ENCODE measurements at regions not wholly inside any gene's neighbourhood (a gene's known extent, or its start where the extent isn't known, plus 50 kb on each side); places are given as distances from the start of the nearest gene placed in this dataset.

GRCh38 chr4:112731715-112732114 lies 94.8 kb downstream of the LARP7 start:
- ATAC-seq (no peak), DNase-seq (no peak)
- Histone ChIP-seq H3K4me3 (no peak overlapping the region), H3K36me3 (no peaks in the 10 kb centered on the region), H3K27me3 (no peaks in the 10 kb centered on the region), H3K4me1 (no peaks in the 10 kb centered on the region), H3K27ac (no peak overlapping the region), H3K9me3 (no peaks in the 10 kb centered on the region)
- no peak for TF ChIP-seq CTCF (IDR thresholded peaks at IDR 0.05)
- intact Hi-C loops (cut with DNase I): no loop called here

- H3K36me3 ChIP-seq: no peaks in the 10 kb centered on the region
- TF ChIP-seq CTCF (IDR thresholded peaks at IDR 0.05): no peak
- DNase-seq (no peak), ATAC-seq (no peak)
- H3K4me3 ChIP-seq: no peak overlapping the region
- no peak overlapping the region for H3K27ac ChIP-seq
- no peaks in the 10 kb centered on the region for H3K9me3 ChIP-seq
- no peaks in the 10 kb centered on the region for H3K27me3 ChIP-seq
- intact Hi-C loops (cut with DNase I): no loop called here
- H3K4me1 ChIP-seq: no peaks in the 10 kb centered on the region
These were observed 95.2 kb downstream of the LARP7 start for GRCh38 chr4:112732142-112732541.

- H3K4me3 ChIP-seq: no peak overlapping the region
- intact Hi-C loops (cut with DNase I): no loop called here
- no peaks in the 10 kb centered on the region for H3K4me1 ChIP-seq
- H3K36me3 ChIP-seq: no peaks in the 10 kb centered on the region
- ATAC-seq (no peak), DNase-seq (no peak)
- no peak for TF ChIP-seq CTCF (IDR thresholded peaks at IDR 0.05)
- no peaks in the 10 kb centered on the region for H3K27me3 ChIP-seq
- H3K9me3 ChIP-seq: no peaks in the 10 kb centered on the region
- no peak overlapping the region for H3K27ac ChIP-seq
These were observed 98.6 kb downstream of the LARP7 start for GRCh38 chr4:112735474-112735951.

DNA sequence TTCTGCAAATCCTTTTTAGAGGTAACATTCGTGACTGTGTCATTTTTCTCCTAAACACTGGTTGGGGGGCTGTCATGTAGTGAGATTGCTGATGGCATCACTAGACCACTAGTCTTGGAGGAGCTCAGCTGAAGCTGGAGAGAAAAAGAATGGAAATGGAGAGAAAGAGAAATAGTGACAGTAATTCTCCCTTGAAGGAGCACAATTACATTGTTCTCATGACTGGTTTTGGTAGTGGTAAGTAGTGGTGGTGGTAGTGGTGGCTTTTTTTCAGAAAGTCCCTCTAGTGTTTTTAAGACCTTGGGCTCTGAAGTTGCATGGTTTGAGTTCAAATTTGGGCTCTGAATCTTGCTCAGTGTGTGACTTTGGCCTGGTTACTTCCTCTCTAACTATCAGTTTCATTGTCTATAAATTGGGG lies 99.8 kb downstream of the LARP7 start:
- Histone ChIP-seq H3K36me3 (no peaks in the 10 kb centered on the region), H3K27me3 (no peaks in the 10 kb centered on the region), H3K4me1 (no peaks in the 10 kb centered on the region), H3K9me3 (no peaks in the 10 kb centered on the region), H3K4me3 (no peak overlapping the region), H3K27ac (no peak overlapping the region)
- DNase-seq (no peak), ATAC-seq (no peak)
- intact Hi-C loops (cut with DNase I): no loop called here
- TF ChIP-seq CTCF (IDR thresholded peaks at IDR 0.05): no peak

- Histone ChIP-seq H3K4me3 (no peak overlapping the region), H3K4me1 (no peaks in the 10 kb centered on the region), H3K27ac (no peak overlapping the region), H3K36me3 (no peaks in the 10 kb centered on the region), H3K27me3 (no peaks in the 10 kb centered on the region), H3K9me3 (no peaks in the 10 kb centered on the region)
- DNase-seq (no peak), ATAC-seq (no peak)
- intact Hi-C loops (cut with DNase I): no loop called here
- TF ChIP-seq CTCF (IDR thresholded peaks at IDR 0.05): no peak
These were observed 102.5 kb downstream of the LARP7 start for GRCh38 chr4:112739442-112739841.
